ENCODE measurements at regions not wholly inside any gene's neighbourhood (a gene's known extent, or its start where the extent isn't known, plus 50 kb on each side); places are given as distances from the start of the nearest gene placed in this dataset.

DNA sequence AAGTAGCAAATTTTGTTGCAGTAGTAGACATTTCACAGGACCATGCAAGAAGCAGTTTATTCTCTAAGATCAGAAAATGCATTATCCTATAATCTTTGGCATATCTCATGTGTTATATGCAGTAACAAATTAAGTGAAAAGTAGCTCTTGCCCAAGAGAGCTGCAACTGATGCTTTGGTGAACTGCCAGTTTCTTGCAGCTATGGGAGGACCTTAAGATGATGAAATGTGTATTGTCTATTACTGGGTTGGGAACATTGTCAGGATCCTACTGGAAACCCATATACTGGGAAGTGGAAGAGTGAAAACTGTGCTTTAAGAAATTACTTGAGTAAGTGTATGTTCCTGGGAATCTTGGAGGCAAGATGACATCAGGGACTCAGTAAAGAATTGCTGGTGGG lies 238.8 kb downstream of the DACT1 start (continued):
- TF ChIP-seq, protein P1, sequence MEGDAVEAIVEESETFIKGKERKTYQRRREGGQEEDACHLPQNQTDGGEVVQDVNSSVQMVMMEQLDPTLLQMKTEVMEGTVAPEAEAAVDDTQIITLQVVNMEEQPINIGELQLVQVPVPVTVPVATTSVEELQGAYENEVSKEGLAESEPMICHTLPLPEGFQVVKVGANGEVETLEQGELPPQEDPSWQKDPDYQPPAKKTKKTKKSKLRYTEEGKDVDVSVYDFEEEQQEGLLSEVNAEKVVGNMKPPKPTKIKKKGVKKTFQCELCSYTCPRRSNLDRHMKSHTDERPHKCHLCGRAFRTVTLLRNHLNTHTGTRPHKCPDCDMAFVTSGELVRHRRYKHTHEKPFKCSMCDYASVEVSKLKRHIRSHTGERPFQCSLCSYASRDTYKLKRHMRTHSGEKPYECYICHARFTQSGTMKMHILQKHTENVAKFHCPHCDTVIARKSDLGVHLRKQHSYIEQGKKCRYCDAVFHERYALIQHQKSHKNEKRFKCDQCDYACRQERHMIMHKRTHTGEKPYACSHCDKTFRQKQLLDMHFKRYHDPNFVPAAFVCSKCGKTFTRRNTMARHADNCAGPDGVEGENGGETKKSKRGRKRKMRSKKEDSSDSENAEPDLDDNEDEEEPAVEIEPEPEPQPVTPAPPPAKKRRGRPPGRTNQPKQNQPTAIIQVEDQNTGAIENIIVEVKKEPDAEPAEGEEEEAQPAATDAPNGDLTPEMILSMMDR (IDR thresholded peaks at IDR 0.05; ENCODE audit: poor library complexity, severe bottlenecking): no peak

DNA sequence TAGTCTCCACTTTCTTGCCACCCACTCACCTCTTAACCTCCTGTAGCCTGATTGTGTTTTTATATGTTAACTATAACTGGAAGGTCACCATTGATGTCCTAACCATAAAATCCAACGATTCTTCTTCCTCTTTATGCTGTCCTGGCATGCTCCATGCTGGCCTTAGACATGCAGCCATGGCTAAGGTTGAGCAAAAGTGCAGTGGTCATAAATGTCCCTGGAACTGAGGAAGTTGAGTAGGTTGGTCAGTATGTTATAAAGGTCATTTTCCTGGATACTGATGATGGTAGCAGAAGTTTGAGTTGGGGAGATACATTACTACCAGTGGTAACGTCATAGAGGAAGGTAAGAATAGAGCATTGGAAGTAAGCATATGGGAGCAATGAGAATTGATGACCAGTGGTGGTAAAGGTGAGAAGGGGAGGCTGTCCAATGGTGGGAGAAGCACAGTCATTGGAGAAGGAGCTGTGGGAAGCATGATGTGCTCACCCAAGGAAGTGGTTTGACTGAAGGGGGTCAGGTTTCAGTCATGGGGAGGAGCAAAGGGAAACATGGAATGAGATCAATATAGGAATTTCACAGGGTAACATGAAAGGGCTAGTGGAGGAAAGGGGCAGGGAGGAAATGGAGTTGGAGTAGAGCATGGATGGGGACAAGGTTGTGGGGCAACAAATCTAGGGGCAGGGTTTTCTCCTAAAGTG lies 240.8 kb downstream of the DACT1 start:
- TF ChIP-seq SMC3 (conservative IDR thresholded peaks at IDR 0.05; ENCODE audit: poor library complexity): no peak
- no peak for TF ChIP-seq EP300 (conservative IDR thresholded peaks at IDR 0.05; ENCODE audit: poor library complexity, severe bottlenecking)
- no peak for TF ChIP-seq RAD21 (conservative IDR thresholded peaks at IDR 0.05)
- TF ChIP-seq EZH2 (IDR thresholded peaks at IDR 0.05; ENCODE audit: borderline replicate concordance, insufficient read depth, low read length, poor library complexity, severe bottlenecking): no peak
- TF ChIP-seq, protein P1 (IDR thresholded peaks at IDR 0.05; ENCODE audit: poor library complexity, severe bottlenecking): no peak
- no peak for TF ChIP-seq TAF1 (IDR thresholded peaks at IDR 0.05; ENCODE audit: low read depth)
- TF ChIP-seq, protein P2, sequence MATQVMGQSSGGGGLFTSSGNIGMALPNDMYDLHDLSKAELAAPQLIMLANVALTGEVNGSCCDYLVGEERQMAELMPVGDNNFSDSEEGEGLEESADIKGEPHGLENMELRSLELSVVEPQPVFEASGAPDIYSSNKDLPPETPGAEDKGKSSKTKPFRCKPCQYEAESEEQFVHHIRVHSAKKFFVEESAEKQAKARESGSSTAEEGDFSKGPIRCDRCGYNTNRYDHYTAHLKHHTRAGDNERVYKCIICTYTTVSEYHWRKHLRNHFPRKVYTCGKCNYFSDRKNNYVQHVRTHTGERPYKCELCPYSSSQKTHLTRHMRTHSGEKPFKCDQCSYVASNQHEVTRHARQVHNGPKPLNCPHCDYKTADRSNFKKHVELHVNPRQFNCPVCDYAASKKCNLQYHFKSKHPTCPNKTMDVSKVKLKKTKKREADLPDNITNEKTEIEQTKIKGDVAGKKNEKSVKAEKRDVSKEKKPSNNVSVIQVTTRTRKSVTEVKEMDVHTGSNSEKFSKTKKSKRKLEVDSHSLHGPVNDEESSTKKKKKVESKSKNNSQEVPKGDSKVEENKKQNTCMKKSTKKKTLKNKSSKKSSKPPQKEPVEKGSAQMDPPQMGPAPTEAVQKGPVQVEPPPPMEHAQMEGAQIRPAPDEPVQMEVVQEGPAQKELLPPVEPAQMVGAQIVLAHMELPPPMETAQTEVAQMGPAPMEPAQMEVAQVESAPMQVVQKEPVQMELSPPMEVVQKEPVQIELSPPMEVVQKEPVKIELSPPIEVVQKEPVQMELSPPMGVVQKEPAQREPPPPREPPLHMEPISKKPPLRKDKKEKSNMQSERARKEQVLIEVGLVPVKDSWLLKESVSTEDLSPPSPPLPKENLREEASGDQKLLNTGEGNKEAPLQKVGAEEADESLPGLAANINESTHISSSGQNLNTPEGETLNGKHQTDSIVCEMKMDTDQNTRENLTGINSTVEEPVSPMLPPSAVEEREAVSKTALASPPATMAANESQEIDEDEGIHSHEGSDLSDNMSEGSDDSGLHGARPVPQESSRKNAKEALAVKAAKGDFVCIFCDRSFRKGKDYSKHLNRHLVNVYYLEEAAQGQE (IDR thresholded peaks at IDR 0.05; ENCODE audit: borderline replicate concordance): no peak
- no peak for TF ChIP-seq MXI1 (conservative IDR thresholded peaks at IDR 0.05; ENCODE audit: poor library complexity, severe bottlenecking)
- no peak for TF ChIP-seq POLR2AphosphoS5 (IDR thresholded peaks at IDR 0.05)
- Histone ChIP-seq H3K9me3 (ENCODE audit: low read length) (no peaks in the 10 kb centered on the region), H3K4me3 (ENCODE audit: low read length) (no peak overlapping the region), H2AFZ (ENCODE audit: low read depth, low read length) (no peak overlapping the region), H4K20me1 (ENCODE audit: insufficient read depth) (no peaks in the 10 kb centered on the region), H3K79me2 (replicated peaks; ENCODE audit: insufficient read depth, low read length) (no peaks in the 10 kb centered on the region), H3K27me3 (ENCODE audit: insufficient read depth, low read depth, low read length) (no peaks in the 10 kb centered on the region), H3K9ac (ENCODE audit: low read length) (no peak overlapping the region), H3K4me2 (ENCODE audit: low read length) (no peak overlapping the region), H3K9me2 (ENCODE audit: insufficient read depth, low read length) (no peaks in the 10 kb centered on the region), H3K27ac (ENCODE audit: low read length) (no peak overlapping the region), H3F3A (ENCODE audit: insufficient read depth, low read length, poor library complexity, severe bottlenecking) (peaks cover 8% of the 10 kb centered on the region), H3K36me3 (ENCODE audit: insufficient read depth, low read length) (no peaks in the 10 kb centered on the region)
